ENCODE measurements at regions not wholly inside any gene's neighbourhood (a gene's known extent, or its start where the extent isn't known, plus 50 kb on each side); places are given as distances from the start of the nearest gene placed in this dataset.

DNA sequence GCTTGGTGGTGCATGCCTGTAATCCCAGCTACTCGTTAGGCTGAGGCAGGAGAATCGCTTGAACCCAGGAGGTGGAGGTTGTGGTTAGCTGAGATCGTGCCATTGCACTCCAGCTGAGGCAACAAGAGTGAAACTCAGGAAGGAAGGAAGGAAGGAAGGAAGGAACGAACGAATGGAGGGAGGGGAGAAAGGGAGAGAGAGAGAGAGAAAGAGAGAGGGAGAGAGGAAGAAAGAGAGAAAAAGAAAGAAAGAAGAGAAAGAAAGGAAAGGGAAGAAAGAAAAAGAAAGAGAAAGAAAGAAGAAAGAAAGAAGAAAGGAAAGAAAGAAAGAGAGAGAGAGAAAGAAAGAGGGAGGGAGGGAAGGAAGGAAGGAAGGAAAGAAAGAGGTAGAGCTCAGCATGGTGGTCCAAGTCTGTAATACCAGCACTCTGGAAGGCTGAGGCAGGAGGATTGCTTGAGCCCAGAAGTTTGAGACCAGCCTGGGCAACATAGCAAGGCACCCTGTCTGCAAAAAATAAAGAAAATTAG, 81.9 kb downstream of the P2RY1 start:
- no peaks in the 10 kb centered on the region for H3K9me3 ChIP-seq
- no peaks in the 10 kb centered on the region for H3K27me3 ChIP-seq
- no peaks in the 10 kb centered on the region for H3K36me3 ChIP-seq
- no peak overlapping the region for H3K4me3 ChIP-seq
- TF ChIP-seq, protein P1, sequence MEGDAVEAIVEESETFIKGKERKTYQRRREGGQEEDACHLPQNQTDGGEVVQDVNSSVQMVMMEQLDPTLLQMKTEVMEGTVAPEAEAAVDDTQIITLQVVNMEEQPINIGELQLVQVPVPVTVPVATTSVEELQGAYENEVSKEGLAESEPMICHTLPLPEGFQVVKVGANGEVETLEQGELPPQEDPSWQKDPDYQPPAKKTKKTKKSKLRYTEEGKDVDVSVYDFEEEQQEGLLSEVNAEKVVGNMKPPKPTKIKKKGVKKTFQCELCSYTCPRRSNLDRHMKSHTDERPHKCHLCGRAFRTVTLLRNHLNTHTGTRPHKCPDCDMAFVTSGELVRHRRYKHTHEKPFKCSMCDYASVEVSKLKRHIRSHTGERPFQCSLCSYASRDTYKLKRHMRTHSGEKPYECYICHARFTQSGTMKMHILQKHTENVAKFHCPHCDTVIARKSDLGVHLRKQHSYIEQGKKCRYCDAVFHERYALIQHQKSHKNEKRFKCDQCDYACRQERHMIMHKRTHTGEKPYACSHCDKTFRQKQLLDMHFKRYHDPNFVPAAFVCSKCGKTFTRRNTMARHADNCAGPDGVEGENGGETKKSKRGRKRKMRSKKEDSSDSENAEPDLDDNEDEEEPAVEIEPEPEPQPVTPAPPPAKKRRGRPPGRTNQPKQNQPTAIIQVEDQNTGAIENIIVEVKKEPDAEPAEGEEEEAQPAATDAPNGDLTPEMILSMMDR (IDR thresholded peaks at IDR 0.05), result no peak
- no peaks in the 10 kb centered on the region for H3K4me1 ChIP-seq
- no peak for DNase-seq
- intact Hi-C loops (cut with DNase I), result no loop called here
- no peak overlapping the region for H3K27ac ChIP-seq
- no peak for ATAC-seq

DNA sequence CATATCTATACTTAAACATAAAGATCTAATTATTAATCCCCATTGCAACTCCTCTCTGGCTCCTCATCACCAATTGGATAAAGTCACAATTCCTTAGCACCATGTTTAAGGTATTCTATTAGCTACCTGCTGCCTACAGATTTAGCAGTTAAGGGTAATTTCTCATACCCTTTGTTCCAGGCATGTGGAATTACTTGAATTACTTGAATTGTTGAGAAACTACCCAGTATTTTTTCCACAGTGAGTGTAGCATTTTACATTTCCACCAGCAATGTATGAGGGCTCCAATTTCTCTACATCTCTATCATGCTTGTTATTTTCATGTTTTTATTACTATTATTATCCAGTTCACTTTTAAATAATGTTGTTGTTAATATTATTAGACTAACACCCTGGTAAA, 86.4 kb downstream of the P2RY1 start:
- TF ChIP-seq, protein P1 (IDR thresholded peaks at IDR 0.05), result no peak
- ATAC-seq (no peak), DNase-seq (no peak)
- intact Hi-C loops (cut with DNase I), result no loop called here
- Histone ChIP-seq H3K4me1 (no peaks in the 10 kb centered on the region), H3K9me3 (no peaks in the 10 kb centered on the region), H3K27me3 (no peaks in the 10 kb centered on the region), H3K4me3 (no peak overlapping the region), H3K27ac (no peak overlapping the region), H3K36me3 (no peaks in the 10 kb centered on the region)

DNA sequence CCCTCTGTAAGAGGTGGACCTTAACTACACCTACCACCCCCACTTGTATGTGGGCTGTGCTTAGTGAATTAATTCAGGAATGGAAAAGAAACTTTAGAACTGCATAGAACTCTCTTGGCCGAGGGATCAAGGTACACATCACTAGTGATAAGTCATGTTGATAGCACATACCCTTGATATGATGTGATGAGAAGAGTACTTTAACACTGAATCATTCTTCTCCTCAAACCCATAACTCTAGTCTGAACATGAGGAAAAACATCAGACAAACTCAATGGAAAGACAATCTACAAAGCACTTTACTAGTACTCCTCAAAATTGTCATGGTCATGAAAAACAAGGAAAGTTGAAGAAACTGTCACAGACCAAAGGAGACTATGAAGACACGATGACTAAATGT, 87.6 kb downstream of the P2RY1 start:
- Histone ChIP-seq H3K4me3 (no peak overlapping the region), H3K9me3 (no peaks in the 10 kb centered on the region), H3K4me1 (no peaks in the 10 kb centered on the region), H3K36me3 (no peaks in the 10 kb centered on the region), H3K27me3 (no peaks in the 10 kb centered on the region), H3K27ac (no peak overlapping the region)
- TF ChIP-seq, protein P1 (IDR thresholded peaks at IDR 0.05), result no peak
- no peak for DNase-seq
- intact Hi-C loops (cut with DNase I), result no loop called here
- ATAC-seq, result no peak

DNA sequence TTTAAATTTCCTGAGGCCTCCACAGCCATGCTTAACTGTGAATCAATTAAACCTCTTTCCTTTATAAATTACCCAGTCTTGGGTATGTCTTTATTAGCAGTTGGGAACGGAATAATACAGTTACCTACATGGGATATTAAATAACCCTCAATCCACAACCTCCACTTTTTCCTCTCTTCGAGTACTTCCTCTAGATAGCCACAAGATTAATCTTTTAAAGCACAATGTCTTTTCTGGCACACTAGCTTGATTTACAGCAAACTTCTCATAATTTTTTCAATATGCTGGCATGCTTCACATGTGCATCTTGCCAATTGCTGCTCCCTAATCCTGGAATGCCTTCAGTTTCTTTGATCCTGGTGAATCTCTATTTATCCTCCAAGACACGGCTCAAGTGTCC, 92.2 kb downstream of the P2RY1 start:
- Histone ChIP-seq H3K9me3 (no peaks in the 10 kb centered on the region), H3K4me1 (no peaks in the 10 kb centered on the region), H3K27me3 (no peaks in the 10 kb centered on the region), H3K4me3 (no peak overlapping the region), H3K36me3 (no peaks in the 10 kb centered on the region), H3K27ac (no peak overlapping the region)
- intact Hi-C loops (cut with DNase I), result no loop called here
- TF ChIP-seq, protein P1 (IDR thresholded peaks at IDR 0.05), result no peak
- ATAC-seq, result no peak
- no peak for DNase-seq

DNA sequence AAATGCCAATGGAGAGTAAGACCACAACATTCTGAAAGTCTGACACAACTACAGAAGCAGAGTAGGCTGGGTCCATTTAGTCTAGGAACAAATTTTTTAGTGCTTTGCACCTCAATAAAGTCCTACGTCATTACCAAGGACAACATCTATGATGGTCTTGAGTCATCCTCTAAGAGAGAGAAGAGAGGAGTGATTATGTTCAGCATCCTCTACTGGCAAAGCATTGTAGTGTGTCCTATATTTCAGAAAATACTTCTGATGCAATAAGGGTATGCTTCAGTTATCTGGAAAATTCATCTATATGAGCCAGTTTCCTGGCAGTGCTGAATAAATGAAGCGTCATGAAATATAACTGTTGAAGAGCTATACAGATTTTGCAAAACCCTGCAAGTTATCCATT, 95.6 kb downstream of the P2RY1 start:
- Histone ChIP-seq H3K4me3 (no peak overlapping the region), H3K9me3 (no peaks in the 10 kb centered on the region), H3K4me1 (no peaks in the 10 kb centered on the region), H3K27ac (no peak overlapping the region), H3K27me3 (no peaks in the 10 kb centered on the region), H3K36me3 (no peaks in the 10 kb centered on the region)
- TF ChIP-seq, protein P1 (IDR thresholded peaks at IDR 0.05), result no peak
- intact Hi-C loops (cut with DNase I), result no loop called here
- ATAC-seq (no peak), DNase-seq (no peak)

Measured in left lung (tissue), 4 donors.